Ectodermal cell (in vitro differentiated cells): ENCODE measurements at regions not wholly inside any gene's neighbourhood (a gene's known extent, or its start where the extent isn't known, plus 50 kb on each side); places are given as distances from the start of the nearest gene placed in this dataset.

Experiments
- H3K27ac ChIP-seq: 2 replicates; pipeline ENCODE4 v1.7.0; 2013; ENCODE audit warnings: mild to moderate bottlenecking, low read depth, low read length; ENCODE audit not compliant: insufficient read depth, poor library complexity, severe bottlenecking
- H3K27me3 ChIP-seq: 2 replicates; pipeline ENCODE4 v1.7.0; 2013; ENCODE audit warnings: mild to moderate bottlenecking, low read length; ENCODE audit not compliant: insufficient read depth, control insufficient read depth, poor library complexity, severe bottlenecking
- H3K36me3 ChIP-seq: one replicate; pipeline ENCODE4 v1.7.0; 2013; ENCODE audit warnings: low read length; ENCODE audit not compliant: control insufficient read depth, insufficient read depth
- H3K4me1 ChIP-seq: one replicate; pipeline ENCODE4 v1.7.0; 2013; ENCODE audit warnings: low read length; ENCODE audit not compliant: control insufficient read depth, insufficient read depth
- H3K4me3 ChIP-seq: 2 replicates; pipeline ENCODE4 v1.7.0; 2013; ENCODE audit warnings: low read depth, low read length, control low read depth; ENCODE audit not compliant: insufficient read depth
- H3K9me3 ChIP-seq: 2 replicates; pipeline ENCODE4 v1.7.0; 2013; ENCODE audit warnings: mild to moderate bottlenecking, low read length, moderate library complexity; ENCODE audit not compliant: control insufficient read depth
- WGBS, 2 experiments: methylation state at CpG; one replicate each; pipeline ENCODE4 v1.1.7; 2013; ENCODE audit warnings: missing lambda C conversion rate in 2 of 2; 5-methylcytosine and 5-hydroxymethylcytosine counted together

GRCh38 chr6:115276881-115277565 is 783.7 kb downstream of the FRK start:
- Histone ChIP-seq H3K27ac (no peak overlapping the region), H3K4me1 (no peaks in the 10 kb centered on the region), H3K36me3 (no peaks in the 10 kb centered on the region), H3K4me3 (no peak overlapping the region), H3K27me3 (no peaks in the 10 kb centered on the region), H3K9me3 (no peaks in the 10 kb centered on the region)
- WGBS, 2 experiments = 87 to 95% methylated on average over 3 of the region's 3 CpGs

GRCh38 chr6:115272311-115272710 is 788.4 kb downstream of the FRK start:
- H3K4me3 ChIP-seq = no peak overlapping the region

GRCh38 chr6:115271434-115271833 is 789.3 kb downstream of the FRK start:
- H3K4me1 ChIP-seq = no peaks in the 10 kb centered on the region
- H3K9me3 ChIP-seq = no peaks in the 10 kb centered on the region
- WGBS, 2 experiments = 32 to 37% methylated on average over 5 of the region's 5 CpGs
- H3K36me3 ChIP-seq = no peaks in the 10 kb centered on the region
- no peak overlapping the region for H3K27ac ChIP-seq
- H3K4me3 ChIP-seq = no peak overlapping the region
- no peaks in the 10 kb centered on the region for H3K27me3 ChIP-seq

More at GRCh38 chr6:115272311-115272710, 788.4 kb downstream of the FRK start:
- Histone ChIP-seq H3K27me3 (no peaks in the 10 kb centered on the region), H3K4me1 (no peaks in the 10 kb centered on the region), H3K9me3 (no peaks in the 10 kb centered on the region), H3K36me3 (no peaks in the 10 kb centered on the region), H3K27ac (no peak overlapping the region)

- H3K9me3 ChIP-seq = no peaks in the 10 kb centered on the region
- no peak overlapping the region for H3K27ac ChIP-seq
- no peaks in the 10 kb centered on the region for H3K27me3 ChIP-seq
- no peak overlapping the region for H3K4me3 ChIP-seq
- H3K4me1 ChIP-seq = no peaks in the 10 kb centered on the region
- no peaks in the 10 kb centered on the region for H3K36me3 ChIP-seq
These were observed 789.7 kb downstream of the FRK start for GRCh38 chr6:115270953-115271352.

- WGBS, 2 experiments = 100% methylated on average over 3 of the region's 4 CpGs; no CpG with 5 or more reads in 1 of the 2 experiments
- H3K36me3 ChIP-seq = no peaks in the 10 kb centered on the region
These were observed 819.3 kb downstream of the FRK start for GRCh38 chr6:115241373-115241772.

GRCh38 chr6:115221198-115221597 is 839.5 kb downstream of the FRK start:
- H3K36me3 ChIP-seq = no peaks in the 10 kb centered on the region
- no peaks in the 10 kb centered on the region for H3K27me3 ChIP-seq
- WGBS, 2 experiments = 4 to 8% methylated on average over 1 of the region's 1 CpG
- H3K9me3 ChIP-seq = no peaks in the 10 kb centered on the region
- H3K4me3 ChIP-seq = no peak overlapping the region
- peak overlapping the region; percentile 60 for H3K27ac ChIP-seq
- H3K4me1 ChIP-seq = no peaks in the 10 kb centered on the region

More at GRCh38 chr6:115241373-115241772, 819.3 kb downstream of the FRK start:
- no peaks in the 10 kb centered on the region for H3K9me3 ChIP-seq
- H3K27me3 ChIP-seq = no peaks in the 10 kb centered on the region
- H3K4me1 ChIP-seq = no peaks in the 10 kb centered on the region
- H3K27ac ChIP-seq = no peak overlapping the region
- no peak overlapping the region for H3K4me3 ChIP-seq

- Histone ChIP-seq H3K27ac (peak overlapping the region; percentile 60), H3K4me3 (no peak overlapping the region), H3K27me3 (no peaks in the 10 kb centered on the region), H3K36me3 (no peaks in the 10 kb centered on the region), H3K4me1 (no peaks in the 10 kb centered on the region), H3K9me3 (no peaks in the 10 kb centered on the region)
These were observed 840.0 kb downstream of the FRK start for GRCh38 chr6:115220551-115221159.

GRCh38 chr6:115219645-115220044 is 841.0 kb downstream of the FRK start:
- no peaks in the 10 kb centered on the region for H3K9me3 ChIP-seq
- H3K36me3 ChIP-seq = no peaks in the 10 kb centered on the region
- H3K27ac ChIP-seq = no peak overlapping the region
- no peak overlapping the region for H3K4me3 ChIP-seq
- H3K4me1 ChIP-seq = no peaks in the 10 kb centered on the region
- H3K27me3 ChIP-seq = no peaks in the 10 kb centered on the region

- Histone ChIP-seq H3K27me3 (no peaks in the 10 kb centered on the region), H3K36me3 (no peaks in the 10 kb centered on the region), H3K27ac (no peak overlapping the region), H3K4me3 (no peak overlapping the region), H3K9me3 (no peaks in the 10 kb centered on the region), H3K4me1 (no peaks in the 10 kb centered on the region)
- 95 to 97% methylated on average over 5 of the region's 5 CpGs for WGBS, 2 experiments
These were observed 843.9 kb downstream of the FRK start for GRCh38 chr6:115216835-115217234.

GRCh38 chr6:115214283-115214682 is 846.4 kb downstream of the FRK start:
- Histone ChIP-seq H3K4me3 (no peak overlapping the region), H3K36me3 (no peaks in the 10 kb centered on the region), H3K9me3 (no peaks in the 10 kb centered on the region), H3K27me3 (no peaks in the 10 kb centered on the region), H3K27ac (no peak overlapping the region), H3K4me1 (no peaks in the 10 kb centered on the region)
- 70 to 77% methylated on average over 1 of the region's 1 CpG for WGBS, 2 experiments
